GM12801 (cell line): ENCODE measurements at regions not wholly inside any gene's neighbourhood (a gene's known extent, or its start where the extent isn't known, plus 50 kb on each side); places are given as distances from the start of the nearest gene placed in this dataset.

Experiments used
- TF ChIP-seq, protein P1 (sequence below): IDR thresholded peaks from one replicate; pipeline ENCODE4 v1.5.1; 2011; ENCODE audit warnings: control low read depth; ENCODE audit not compliant: insufficient read length; ENCODE audit errors: extremely low read depth

DNA sequence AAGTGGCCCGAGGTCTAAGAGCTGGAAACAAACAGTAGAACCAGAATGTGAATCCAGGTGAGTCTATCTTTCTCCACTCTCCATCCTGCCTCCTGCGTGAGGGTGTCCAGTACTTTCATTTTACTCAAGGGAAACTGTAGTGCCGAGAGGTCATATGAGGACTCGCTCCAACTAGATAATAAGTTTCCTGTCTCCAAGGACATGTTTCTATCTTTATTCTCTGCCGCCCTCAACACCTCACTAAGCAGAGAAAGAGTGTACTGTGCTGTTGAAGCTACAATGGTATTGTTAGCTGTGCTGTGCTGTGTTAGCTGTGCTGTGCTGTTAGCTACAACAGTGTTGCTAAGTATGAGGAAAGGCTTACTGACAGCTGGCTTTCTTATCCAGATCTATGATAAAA, 137.9 kb upstream of the COL8A1 start:
- TF ChIP-seq, protein P1, sequence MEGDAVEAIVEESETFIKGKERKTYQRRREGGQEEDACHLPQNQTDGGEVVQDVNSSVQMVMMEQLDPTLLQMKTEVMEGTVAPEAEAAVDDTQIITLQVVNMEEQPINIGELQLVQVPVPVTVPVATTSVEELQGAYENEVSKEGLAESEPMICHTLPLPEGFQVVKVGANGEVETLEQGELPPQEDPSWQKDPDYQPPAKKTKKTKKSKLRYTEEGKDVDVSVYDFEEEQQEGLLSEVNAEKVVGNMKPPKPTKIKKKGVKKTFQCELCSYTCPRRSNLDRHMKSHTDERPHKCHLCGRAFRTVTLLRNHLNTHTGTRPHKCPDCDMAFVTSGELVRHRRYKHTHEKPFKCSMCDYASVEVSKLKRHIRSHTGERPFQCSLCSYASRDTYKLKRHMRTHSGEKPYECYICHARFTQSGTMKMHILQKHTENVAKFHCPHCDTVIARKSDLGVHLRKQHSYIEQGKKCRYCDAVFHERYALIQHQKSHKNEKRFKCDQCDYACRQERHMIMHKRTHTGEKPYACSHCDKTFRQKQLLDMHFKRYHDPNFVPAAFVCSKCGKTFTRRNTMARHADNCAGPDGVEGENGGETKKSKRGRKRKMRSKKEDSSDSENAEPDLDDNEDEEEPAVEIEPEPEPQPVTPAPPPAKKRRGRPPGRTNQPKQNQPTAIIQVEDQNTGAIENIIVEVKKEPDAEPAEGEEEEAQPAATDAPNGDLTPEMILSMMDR = no peak

DNA sequence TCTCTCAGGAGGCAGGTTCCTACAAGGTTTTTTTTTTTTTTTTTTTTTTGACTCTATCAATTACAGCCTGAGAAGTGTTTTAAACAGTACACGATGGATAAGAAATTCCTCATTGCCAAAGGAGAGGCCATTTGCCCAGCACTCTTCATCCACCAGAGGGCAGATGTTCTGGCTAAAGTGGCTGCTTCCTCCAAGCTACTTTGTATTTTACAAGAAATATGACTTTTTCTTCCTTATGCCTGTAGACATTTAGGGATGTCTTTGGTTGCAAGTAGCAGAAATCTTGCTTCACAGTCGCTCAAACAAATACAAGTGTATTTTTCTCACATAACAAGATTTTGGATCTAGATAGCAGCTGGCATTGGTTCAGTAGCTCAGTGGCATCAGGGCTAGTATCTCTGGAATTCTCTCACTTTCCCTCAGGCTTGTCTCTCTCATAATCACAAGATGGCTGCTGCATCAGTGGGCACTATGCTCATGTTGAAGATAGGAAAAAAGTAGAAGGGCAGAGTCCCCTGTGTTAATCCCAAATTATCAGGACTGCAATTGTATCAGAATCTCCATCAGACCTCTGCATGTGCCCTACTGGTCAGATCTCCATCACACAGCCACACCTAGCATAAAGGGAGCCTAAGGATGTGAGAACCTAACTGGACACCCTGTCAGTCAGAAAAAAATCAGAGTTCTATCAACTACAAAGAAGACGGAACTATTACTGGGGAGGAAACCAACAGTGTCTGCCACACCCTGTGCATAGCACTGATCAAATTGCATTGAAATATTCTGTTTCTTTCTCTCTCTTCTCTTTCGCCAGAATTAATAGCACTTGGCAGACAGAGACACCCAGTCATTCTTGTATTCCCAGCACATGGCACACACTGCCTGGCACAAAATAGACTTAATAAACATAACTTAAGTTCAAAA, 138.9 kb upstream of the COL8A1 start:
- TF ChIP-seq, protein P1 = peak; percentile 76

DNA sequence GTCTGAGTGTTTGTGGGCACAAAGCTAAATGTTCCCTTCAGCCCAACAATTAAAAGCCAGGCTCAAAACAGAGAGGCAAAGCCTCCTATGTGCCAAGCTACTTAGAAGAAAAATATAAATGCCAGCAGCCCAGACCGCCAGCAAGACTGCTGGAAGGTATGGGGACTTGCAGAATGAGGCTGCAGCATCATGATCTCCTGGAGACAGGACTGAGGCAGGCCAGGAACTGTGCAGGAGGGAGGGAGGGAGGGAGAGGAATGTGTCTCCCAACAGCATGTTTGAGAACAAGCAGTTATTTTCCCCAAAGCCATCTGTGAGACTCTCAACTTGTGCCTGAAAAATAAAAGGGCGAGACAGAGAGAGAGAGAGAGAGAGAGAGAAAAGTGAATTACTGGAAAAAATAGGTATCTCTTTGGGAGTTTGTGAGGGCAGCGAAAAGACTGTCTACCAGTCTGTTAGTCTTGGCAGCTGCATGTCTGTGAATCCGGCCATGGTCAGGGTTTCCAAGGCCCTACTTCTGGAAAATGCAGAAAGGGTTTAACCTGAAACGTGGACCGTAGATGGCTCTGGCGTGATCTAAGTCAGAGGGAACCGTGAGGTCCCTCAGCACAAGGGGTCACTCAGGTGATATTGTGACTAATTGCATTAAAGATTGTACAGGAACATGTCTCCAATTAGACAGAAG, 139.7 kb upstream of the COL8A1 start:
- TF ChIP-seq, protein P1 = no peak

DNA sequence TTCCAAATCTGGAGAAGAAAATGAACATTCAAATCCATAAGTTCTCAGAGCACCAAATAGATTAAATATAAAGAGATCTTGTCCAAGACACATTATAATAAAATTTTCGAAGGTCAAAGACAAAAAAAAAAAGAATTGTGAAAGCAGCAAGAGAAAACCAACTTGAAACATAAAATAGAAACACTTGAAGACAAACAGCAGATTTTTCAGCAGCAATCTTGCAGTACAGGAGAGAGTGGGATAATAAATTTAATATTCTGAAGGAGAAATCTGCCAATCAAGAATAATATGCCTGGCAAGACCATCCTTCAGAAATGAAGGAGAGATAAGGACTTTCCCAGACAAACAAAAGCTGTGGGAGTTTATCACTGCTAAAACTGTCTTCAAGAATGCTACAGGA, 150.5 kb upstream of the COL8A1 start:
- TF ChIP-seq, protein P1 = no peak

DNA sequence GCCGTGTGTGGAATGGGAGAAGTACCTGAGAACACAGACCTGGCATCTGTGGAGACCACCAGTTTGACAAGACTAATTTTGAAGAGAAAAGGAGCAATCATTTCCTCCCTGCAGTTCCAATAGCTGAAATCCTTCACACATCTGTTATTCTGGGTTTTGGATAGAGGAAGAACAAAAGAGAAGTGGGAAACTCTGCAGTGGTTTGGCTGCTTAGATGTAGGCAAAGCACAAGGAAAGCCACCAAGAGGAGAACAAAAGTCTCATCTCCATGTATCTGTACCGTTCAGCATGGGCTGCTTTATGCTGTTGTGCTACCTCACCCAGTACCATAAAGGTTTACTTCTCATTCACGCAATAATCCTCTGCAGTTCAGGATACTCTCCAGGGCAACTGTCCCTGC, 153.1 kb upstream of the COL8A1 start:
- TF ChIP-seq, protein P1 = no peak

DNA sequence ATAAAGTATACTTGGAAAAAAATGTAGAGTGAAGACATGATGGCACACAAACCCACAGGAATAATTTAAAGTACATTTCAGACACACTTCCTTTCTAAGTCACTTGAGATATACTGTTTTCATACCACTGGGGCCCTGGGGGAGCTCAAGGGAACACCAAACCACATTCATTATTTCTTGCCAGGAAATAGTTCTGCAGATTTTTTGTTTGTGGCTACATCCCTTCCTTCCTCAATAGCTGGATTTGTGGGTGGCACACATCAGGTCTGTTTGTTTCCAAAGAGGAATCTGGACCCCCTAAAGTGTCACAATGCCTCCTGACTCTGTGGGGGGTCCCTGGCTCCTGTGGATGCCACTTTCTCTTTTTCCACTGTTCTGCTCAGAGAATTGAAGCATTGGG, 153.5 kb upstream of the COL8A1 start:
- TF ChIP-seq, protein P1 = no peak

DNA sequence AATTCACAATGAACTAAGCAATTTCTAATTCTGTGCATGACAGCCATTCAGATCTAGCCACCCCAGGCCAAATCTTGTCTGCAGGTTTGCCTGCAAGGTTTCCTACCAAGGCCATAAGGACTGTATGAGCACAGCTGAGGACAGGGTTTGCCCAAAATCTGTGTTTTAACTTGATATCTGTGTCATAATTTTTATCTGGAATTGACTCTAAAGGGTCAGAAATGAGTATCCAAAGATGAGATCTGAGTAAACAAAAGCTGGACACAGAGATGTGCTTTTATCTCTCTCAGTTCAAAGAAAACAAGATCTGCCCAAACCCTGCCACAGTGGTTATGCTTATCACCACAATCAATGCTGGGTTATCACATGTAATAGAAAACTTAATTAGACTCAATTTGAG, 154.6 kb upstream of the COL8A1 start:
- TF ChIP-seq, protein P1 = no peak
